Activated CD4-positive, alpha-beta T cell treated with anti-CD3 and anti-CD28 coated beads, Interleukin-2, amount 10 ng/mL, durations not matched to agents 7 days and 5 days (primary cell): ENCODE measurements at regions not wholly inside any gene's neighbourhood (a gene's known extent, or its start where the extent isn't known, plus 50 kb on each side); places are given as distances from the start of the nearest gene placed in this dataset.

Experiments
- CTCF ChIA-PET: fragments of 350-600 bp; sonication (Branson Sonifier 250); formaldehyde crosslinking; loops from one replicate; lab custom pipeline; 2021; ENCODE audit warnings: antibody characterized with exemption; lab: Charles Lee
- POLR2A ChIA-PET: fragments of 350-600 bp; sonication (Branson Sonifier 250); formaldehyde crosslinking; loops from one replicate; lab custom pipeline; 2021; ENCODE audit warnings: antibody characterized with exemption; lab: Charles Lee
- DNase-seq: peaks from one replicate; pipeline ENCODE4 v3.0.0-alpha.2; 2020
- H3K27ac Mint-ChIP-seq: one replicate; pipeline ENCODE4 v1.8.0; 2021; ENCODE audit warnings: mild to moderate bottlenecking, moderate library complexity, mixed read lengths
- H3K27me3 Mint-ChIP-seq: one replicate; pipeline ENCODE4 v1.8.0; 2021; ENCODE audit warnings: mixed read lengths
- H3K36me3 Mint-ChIP-seq: one replicate; pipeline ENCODE4 v1.8.0; 2021; ENCODE audit warnings: low read depth, mixed read lengths
- H3K4me1 Mint-ChIP-seq: one replicate; pipeline ENCODE4 v1.8.0; 2021; ENCODE audit warnings: mixed read lengths
- H3K4me3 Mint-ChIP-seq: one replicate; pipeline ENCODE4 v1.8.0; 2021; ENCODE audit warnings: mild to moderate bottlenecking, moderate library complexity, mixed read lengths
- H3K9me3 Mint-ChIP-seq: one replicate; pipeline ENCODE4 v1.8.0; 2021; ENCODE audit warnings: mixed read lengths

DNA sequence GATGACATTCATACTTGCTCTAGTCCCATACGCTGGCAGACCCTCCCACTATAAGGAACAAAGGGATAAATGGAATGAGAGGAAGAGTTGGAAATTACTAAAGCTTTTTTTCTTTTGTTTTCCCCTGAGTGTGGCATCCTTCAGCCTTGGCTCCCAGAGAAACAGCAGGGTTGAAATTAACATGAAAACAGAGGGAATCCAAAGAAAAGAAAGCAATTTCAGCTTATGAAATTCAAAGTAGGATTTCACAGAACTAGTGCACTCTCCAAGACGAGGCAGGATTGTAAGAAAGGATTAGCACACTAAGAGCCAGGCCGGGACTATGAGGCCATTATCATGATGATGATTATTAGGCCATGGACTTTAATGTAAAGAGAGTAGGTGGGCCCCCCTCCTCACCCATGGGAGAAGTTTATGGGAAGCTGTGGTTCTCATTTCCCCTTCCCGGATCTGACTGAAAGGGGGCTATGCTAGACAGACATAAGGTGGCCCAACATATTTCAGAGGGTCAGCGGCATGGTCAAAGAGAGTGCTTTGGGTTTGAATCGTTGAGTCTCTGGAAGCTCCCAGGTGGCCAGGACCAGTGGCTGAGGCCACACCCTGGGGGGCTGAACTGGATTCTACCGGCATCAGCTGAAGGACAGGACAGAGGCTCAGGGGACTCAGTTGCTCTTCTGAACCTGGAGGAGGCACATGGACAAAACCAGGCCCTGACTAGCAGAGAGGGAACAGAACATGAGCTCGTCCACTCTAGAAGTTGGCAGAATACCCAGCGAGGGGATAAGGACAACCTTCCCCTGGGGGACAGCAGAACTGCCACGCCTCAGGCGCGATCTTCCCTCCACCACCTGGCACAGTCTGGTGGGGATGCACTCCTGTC, 100.1 kb upstream of the ARL4C start:
- Mint-ChIP-seq H3K27ac (no peak overlapping the region), H3K36me3 (no peaks in the 10 kb centered on the region), H3K27me3 (no peaks in the 10 kb centered on the region), H3K4me1 (no peaks in the 10 kb centered on the region), H3K4me3 (no peak overlapping the region), H3K9me3 (no peaks in the 10 kb centered on the region)
- ChIA-PET CTCF (interaction anchor here (0.6 to 0.8 kb wide), 2 partner anchors 14 to 48 kb away, joined by 3 read pairs; no protein-coding TSS in a partner anchor), POLR2A (no interaction called here)
- no peak for DNase-seq

- no peaks in the 10 kb centered on the region for H3K36me3 Mint-ChIP-seq
- no peaks in the 10 kb centered on the region for H3K9me3 Mint-ChIP-seq
- H3K4me3 Mint-ChIP-seq, result no peak overlapping the region
- DNase-seq, result no peak
- H3K27ac Mint-ChIP-seq, result no peak overlapping the region
- ChIA-PET CTCF (interaction anchor here (0.6 kb wide), 1 partner anchor 1785 kb away, joined by 3 read pairs; no protein-coding TSS in a partner anchor), POLR2A (no interaction called here)
- H3K4me1 Mint-ChIP-seq, result no peaks in the 10 kb centered on the region
- H3K27me3 Mint-ChIP-seq, result no peaks in the 10 kb centered on the region
Observed at GRCh38 chr2:234595829-234596228, 98.9 kb upstream of the ARL4C start.

- no peaks in the 10 kb centered on the region for H3K27me3 Mint-ChIP-seq
- H3K36me3 Mint-ChIP-seq, result no peaks in the 10 kb centered on the region
- DNase-seq, result no peak
- ChIA-PET POLR2A (no interaction called here), CTCF (no interaction called here)
- no peak overlapping the region for H3K4me3 Mint-ChIP-seq
- no peaks in the 10 kb centered on the region for H3K9me3 Mint-ChIP-seq
- H3K4me1 Mint-ChIP-seq, result no peaks in the 10 kb centered on the region
- no peak overlapping the region for H3K27ac Mint-ChIP-seq
Observed at GRCh38 chr2:234594715-234595114, 97.8 kb upstream of the ARL4C start.

- Mint-ChIP-seq H3K27ac (no peak overlapping the region), H3K4me1 (no peaks in the 10 kb centered on the region), H3K27me3 (no peaks in the 10 kb centered on the region), H3K4me3 (no peak overlapping the region), H3K9me3 (no peaks in the 10 kb centered on the region), H3K36me3 (no peaks in the 10 kb centered on the region)
- ChIA-PET CTCF (no interaction called here), POLR2A (no interaction called here)
- DNase-seq, result no peak
Observed at GRCh38 chr2:234593636-234594035, 96.8 kb upstream of the ARL4C start.

DNA sequence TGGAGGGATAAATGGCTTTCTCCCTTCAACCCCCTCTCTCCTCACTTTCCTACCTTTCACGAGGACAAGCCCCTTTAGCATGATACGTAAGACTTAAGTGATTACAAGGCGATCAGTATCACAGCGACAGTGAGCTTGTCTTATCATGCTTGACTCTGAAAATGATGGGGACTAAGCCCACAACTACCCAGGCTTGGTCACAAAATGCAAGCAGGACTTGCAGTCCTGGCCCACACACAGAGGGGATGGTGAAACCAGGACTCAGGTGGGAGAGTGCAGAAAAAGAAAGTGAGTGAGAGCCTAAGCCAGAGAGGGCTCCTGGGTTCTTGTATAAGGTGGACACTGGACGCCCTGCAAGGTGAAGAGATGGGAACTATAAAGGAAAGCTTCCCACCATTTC, 95.7 kb upstream of the ARL4C start:
- no peak overlapping the region for H3K27ac Mint-ChIP-seq

GRCh38 chr2:234590076-234590475, 93.2 kb upstream of the ARL4C start:
- no peaks in the 10 kb centered on the region for H3K36me3 Mint-ChIP-seq
- ChIA-PET POLR2A (interaction anchor here (0.6 kb wide), 1 partner anchor 12 kb away, joined by 3 read pairs; no protein-coding TSS in a partner anchor), CTCF (no interaction called here)
- H3K4me1 Mint-ChIP-seq, result no peaks in the 10 kb centered on the region
- H3K27me3 Mint-ChIP-seq, result no peaks in the 10 kb centered on the region
- no peak overlapping the region for H3K27ac Mint-ChIP-seq
- DNase-seq, result no peak
- no peak overlapping the region for H3K4me3 Mint-ChIP-seq
- H3K9me3 Mint-ChIP-seq, result no peaks in the 10 kb centered on the region

More for the DNA sequence above, 95.7 kb upstream of the ARL4C start:
- no peaks in the 10 kb centered on the region for H3K36me3 Mint-ChIP-seq
- DNase-seq, result no peak
- POLR2A ChIA-PET, result no interaction called here
- H3K4me3 Mint-ChIP-seq, result no peak overlapping the region
- H3K4me1 Mint-ChIP-seq, result no peaks in the 10 kb centered on the region
- no peaks in the 10 kb centered on the region for H3K9me3 Mint-ChIP-seq
- CTCF ChIA-PET, result interaction anchor here (0.7 kb wide), 1 partner anchor 27 kb away, joined by 3 read pairs; no protein-coding TSS in a partner anchor
- H3K27me3 Mint-ChIP-seq, result no peaks in the 10 kb centered on the region

- no peak overlapping the region for H3K27ac Mint-ChIP-seq
- ChIA-PET POLR2A (no interaction called here), CTCF (no interaction called here)
- peaks cover 3% of the 10 kb centered on the region for H3K27me3 Mint-ChIP-seq
- no peaks in the 10 kb centered on the region for H3K36me3 Mint-ChIP-seq
- DNase-seq, result no peak
- H3K9me3 Mint-ChIP-seq, result no peaks in the 10 kb centered on the region
- no peaks in the 10 kb centered on the region for H3K4me1 Mint-ChIP-seq
- H3K4me3 Mint-ChIP-seq, result no peak overlapping the region
Observed at GRCh38 chr2:234588054-234588430, 91.2 kb upstream of the ARL4C start.

GRCh38 chr2:234587341-234588053, 90.6 kb upstream of the ARL4C start:
- no peaks in the 10 kb centered on the region for H3K36me3 Mint-ChIP-seq
- H3K27me3 Mint-ChIP-seq, result peaks cover 4% of the 10 kb centered on the region
- CTCF ChIA-PET, result no interaction called here

DNA sequence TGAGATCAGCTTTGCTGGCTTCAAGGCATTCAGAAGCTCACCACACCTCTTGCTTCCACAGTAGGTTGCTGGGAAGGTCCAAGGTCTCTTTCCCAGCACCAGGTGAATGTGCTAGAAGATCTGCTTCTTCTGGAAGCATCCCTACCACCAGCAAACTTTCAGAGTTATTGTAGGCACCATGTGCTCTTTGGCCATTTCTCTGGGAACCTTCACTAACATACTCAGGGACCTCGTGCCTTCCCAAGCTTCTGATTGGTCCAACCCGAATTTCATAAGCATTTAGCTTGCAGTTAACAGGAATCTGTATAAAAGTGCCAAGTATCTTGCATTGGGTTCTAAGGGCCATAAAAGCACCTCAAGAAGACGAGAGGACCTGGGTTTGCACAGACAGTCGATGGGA, 86.5 kb upstream of the ARL4C start:
- no peaks in the 10 kb centered on the region for H3K9me3 Mint-ChIP-seq
- H3K36me3 Mint-ChIP-seq, result no peaks in the 10 kb centered on the region
- peaks cover 6% of the 10 kb centered on the region for H3K27me3 Mint-ChIP-seq
- ChIA-PET POLR2A (no interaction called here), CTCF (no interaction called here)
- no peak overlapping the region for H3K27ac Mint-ChIP-seq
- DNase-seq, result no peak
- H3K4me3 Mint-ChIP-seq, result no peak overlapping the region
- no peaks in the 10 kb centered on the region for H3K4me1 Mint-ChIP-seq

More at GRCh38 chr2:234587341-234588053, 90.6 kb upstream of the ARL4C start:
- Mint-ChIP-seq H3K4me3 (no peak overlapping the region), H3K27ac (no peak overlapping the region), H3K4me1 (no peaks in the 10 kb centered on the region), H3K9me3 (no peaks in the 10 kb centered on the region)
- DNase-seq, result no peak
- POLR2A ChIA-PET, result no interaction called here

- POLR2A ChIA-PET, result no interaction called here
- Mint-ChIP-seq H3K27me3 (peaks cover 6% of the 10 kb centered on the region), H3K9me3 (no peaks in the 10 kb centered on the region), H3K27ac (no peak overlapping the region), H3K4me1 (no peaks in the 10 kb centered on the region), H3K4me3 (no peak overlapping the region), H3K36me3 (no peaks in the 10 kb centered on the region)
- no peak for DNase-seq
- CTCF ChIA-PET, result no interaction called here
Observed at GRCh38 chr2:234580686-234581085, 83.8 kb upstream of the ARL4C start.

GRCh38 chr2:234579231-234579962, 82.5 kb upstream of the ARL4C start:
- no peak for DNase-seq
- Mint-ChIP-seq H3K27me3 (peaks cover 3% of the 10 kb centered on the region), H3K4me3 (no peak overlapping the region), H3K36me3 (no peaks in the 10 kb centered on the region), H3K4me1 (no peaks in the 10 kb centered on the region), H3K27ac (no peak overlapping the region), H3K9me3 (no peaks in the 10 kb centered on the region)
- ChIA-PET POLR2A (no interaction called here), CTCF (interaction anchor here (0.6 kb wide), 1 partner anchor 1773 kb away, joined by 3 read pairs; no protein-coding TSS in a partner anchor)

DNA sequence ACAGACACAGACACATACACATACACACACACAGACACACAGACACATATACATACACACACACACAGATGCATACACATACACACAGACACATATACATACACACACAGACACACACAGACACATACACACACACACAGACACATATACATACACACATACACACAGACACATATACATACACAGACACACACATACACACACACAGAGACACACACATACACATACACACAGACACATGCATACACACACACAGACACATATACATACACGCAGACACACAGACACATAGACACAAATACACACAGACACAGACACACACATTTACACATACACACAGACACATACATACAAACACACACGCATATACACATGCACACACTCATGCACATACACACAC, 81.5 kb upstream of the ARL4C start:
- no peak overlapping the region for H3K27ac Mint-ChIP-seq
- no peaks in the 10 kb centered on the region for H3K9me3 Mint-ChIP-seq
- no peaks in the 10 kb centered on the region for H3K36me3 Mint-ChIP-seq
- no peak for DNase-seq
- no peak overlapping the region for H3K4me3 Mint-ChIP-seq
- no peaks in the 10 kb centered on the region for H3K4me1 Mint-ChIP-seq
- H3K27me3 Mint-ChIP-seq, result peaks cover 3% of the 10 kb centered on the region
- ChIA-PET POLR2A (no interaction called here), CTCF (interaction anchor here (0.6 kb wide), 1 partner anchor 1774 kb away, joined by 3 read pairs; no protein-coding TSS in a partner anchor)
